HepG2 (cell line): ENCODE measurements at regions not wholly inside any gene's neighbourhood (a gene's known extent, or its start where the extent isn't known, plus 50 kb on each side); places are given as distances from the start of the nearest gene placed in this dataset.

Experiments
- AHDC1 ChIP-seq: sonication (generic); formaldehyde crosslinking; IDR thresholded peaks from 2 replicates; pipeline ENCODE4 v1.5.1; 2020; ENCODE audit warnings: mild to moderate bottlenecking, missing genetic modification reagents, borderline replicate concordance
- FIP1L1 ChIP-seq: fragments of 200-400 bp; formaldehyde crosslinking; IDR thresholded peaks from 2 replicates; pipeline ENCODE4 v1.6.1; 2018; ENCODE audit warnings: low read depth, mild to moderate bottlenecking, low read length, moderate library complexity, borderline replicate concordance; ENCODE audit not compliant: insufficient read depth
- FOXK1 ChIP-seq: sonication (generic); formaldehyde crosslinking; IDR thresholded peaks from 2 replicates; pipeline ENCODE4 v1.4.0; 2020; ENCODE audit warnings: low read depth, missing genetic modification reagents, borderline replicate concordance
- HDAC6 ChIP-seq: fragments of 200-600 bp; sonication (generic); IDR thresholded peaks from 2 replicates; pipeline ENCODE4 v1.7.0; 2017; ENCODE audit warnings: mild to moderate bottlenecking, antibody characterized with exemption, low read length, low read depth
- HNRNPK ChIP-seq: fragments of 200-400 bp; formaldehyde crosslinking; IDR thresholded peaks from 2 replicates; pipeline ENCODE4 v1.6.1; 2018; ENCODE audit warnings: low read length, low read depth, moderate library complexity, mild to moderate bottlenecking; ENCODE audit not compliant: poor library complexity, severe bottlenecking
- ISX ChIP-seq: sonication (generic); formaldehyde crosslinking; conservative IDR thresholded peaks from 2 replicates; pipeline ENCODE4 v1.5.0; 2020; ENCODE audit warnings: missing genetic modification reagents
- KLF11 ChIP-seq: IDR thresholded peaks from 2 replicates; pipeline ENCODE4 v1.6.1; 2016; ENCODE audit warnings: missing compliant biosample characterization
- MNT ChIP-seq: fragments of 450-650 bp; IDR thresholded peaks from 2 replicates; pipeline ENCODE4 v1.6.1; 2016
- XBP1 ChIP-seq: sonication (generic); formaldehyde crosslinking; IDR thresholded peaks from 2 replicates; pipeline ENCODE4 v1.5.0; 2020; ENCODE audit warnings: missing genetic modification reagents

- TF ChIP-seq AHDC1 (CRISPR knock-in tag) (no peak), HNRNPK (no peak), MNT (no peak), FOXK1 (CRISPR knock-in tag) (no peak), KLF11 (CRISPR knock-in tag) (no peak), HDAC6 (no peak), FIP1L1 (no peak), XBP1 (CRISPR knock-in tag) (no peak), ISX (CRISPR knock-in tag) (no peak)
Measured at GRCh38 chr12:124443931-124444712, 123.3 kb downstream of the NCOR2 start (continued).
